ENCODE measurements at regions not wholly inside any gene's neighbourhood (a gene's known extent, or its start where the extent isn't known, plus 50 kb on each side); places are given as distances from the start of the nearest gene placed in this dataset.
"Not testable (repeated sequence)": the region's sequence is repeated elsewhere in the genome, so short reads cannot be mapped to it uniquely, and the experiment has no call there.

DNA sequence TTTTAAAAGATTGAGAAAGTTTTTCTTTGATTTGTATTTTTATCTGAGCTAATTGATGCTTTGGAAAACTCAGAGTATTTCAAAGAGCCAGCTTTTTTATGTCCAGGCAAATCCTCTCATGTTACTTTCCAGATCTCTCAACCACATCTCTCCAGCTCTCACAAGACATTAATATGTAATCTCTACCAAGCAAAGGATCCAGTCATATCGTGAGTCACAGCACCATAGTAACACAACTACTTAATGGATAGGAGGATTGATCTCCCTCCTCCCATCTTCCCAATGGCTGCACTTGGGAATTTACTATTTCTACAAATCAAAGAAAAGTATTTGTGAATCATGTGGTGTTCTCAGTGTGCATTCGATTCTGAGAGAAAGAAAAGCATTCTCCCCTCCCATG, 63.3 kb downstream of the POU4F1 start:
- intact Hi-C loops (cut with DNase I) = no loop called here
- DNase-seq (ENCODE audit: low spot score) (no peak), ATAC-seq (no peak)

DNA sequence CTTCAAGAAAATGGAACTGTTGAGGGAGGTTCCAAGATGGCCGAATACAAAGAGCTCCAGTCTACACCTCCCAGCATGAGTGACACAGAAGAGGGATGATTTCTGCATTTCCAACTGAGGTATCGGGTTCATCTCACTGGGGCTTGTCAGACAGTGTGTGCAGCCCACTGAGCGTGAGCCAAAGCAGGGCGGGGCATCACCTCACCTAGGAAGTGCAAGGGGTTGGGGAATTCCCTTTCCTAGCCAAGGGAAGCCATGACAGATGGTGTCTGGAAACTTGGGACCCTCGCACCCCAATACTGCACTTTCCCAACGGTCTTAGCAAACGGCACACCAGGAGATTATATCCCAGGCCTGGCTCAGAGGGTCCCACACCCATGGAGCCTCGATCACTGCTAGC, 77.3 kb downstream of the POU4F1 start:
- intact Hi-C loops (cut with DNase I); ATAC-seq; DNase-seq (ENCODE audit: low spot score): not testable (repeated sequence)

DNA sequence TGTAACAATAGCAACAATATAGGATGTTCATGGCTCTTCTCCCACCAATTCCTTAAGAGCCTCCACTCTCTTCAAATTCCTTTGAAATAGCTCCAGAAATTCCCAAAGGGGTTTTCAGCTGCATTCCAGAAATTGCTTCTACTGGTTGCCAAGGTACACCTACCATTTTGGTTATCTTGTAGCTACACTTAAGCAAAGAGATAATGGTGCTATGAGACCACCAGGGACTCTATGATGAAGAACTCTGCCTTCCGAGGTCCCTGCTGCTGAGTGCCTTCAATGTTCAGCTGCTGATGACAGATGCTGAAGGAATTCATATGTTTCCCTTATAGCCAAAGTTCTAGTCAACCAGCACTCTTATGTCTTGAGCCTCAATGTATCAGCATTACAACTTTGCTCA, 78.4 kb downstream of the POU4F1 start:
- DNase-seq (ENCODE audit: low spot score) = no peak
- intact Hi-C loops (cut with DNase I) = no loop called here
- ATAC-seq = no peak

DNA sequence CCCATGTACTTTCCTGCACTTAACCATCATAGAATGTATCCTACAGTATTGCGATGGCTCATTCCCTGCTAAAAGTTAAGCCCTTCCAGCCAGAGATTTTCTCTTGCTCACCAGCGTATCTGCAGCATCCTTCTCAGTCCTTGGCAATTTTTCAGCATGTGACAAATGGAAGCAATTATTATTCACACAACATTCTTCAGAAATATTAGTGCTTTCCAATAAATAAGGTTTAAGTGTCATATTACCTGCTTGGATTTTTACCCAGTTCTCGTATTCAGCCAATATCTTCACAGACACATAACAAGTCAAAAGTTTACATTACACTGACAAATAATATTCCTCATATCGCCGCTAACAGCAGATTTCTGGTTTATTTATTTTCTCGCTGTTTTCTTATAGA, 82.3 kb downstream of the POU4F1 start:
- DNase-seq (ENCODE audit: low spot score) (no peak), ATAC-seq (no peak)
- intact Hi-C loops (cut with DNase I) = no loop called here

DNA sequence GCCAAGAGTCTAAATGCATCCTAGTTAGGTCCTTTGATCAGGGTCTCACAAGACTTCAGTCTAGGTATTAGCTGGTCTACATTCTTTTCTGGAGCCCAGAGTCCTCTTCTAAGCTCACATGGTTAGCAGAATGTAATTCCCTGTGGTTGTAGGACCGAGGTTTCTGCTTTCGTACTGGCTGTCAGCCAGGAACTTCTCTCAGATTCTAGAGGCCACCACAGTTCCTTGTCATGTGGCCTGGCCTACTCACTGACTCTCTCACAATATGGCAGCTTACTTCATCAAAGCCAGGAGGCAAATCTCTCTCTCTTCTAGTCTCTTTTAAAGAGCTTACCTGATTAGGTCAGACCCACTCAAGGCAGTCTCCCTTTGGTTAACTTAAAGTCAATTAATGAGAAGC, 82.9 kb downstream of the POU4F1 start:
- intact Hi-C loops (cut with DNase I) = no loop called here
- no peak for DNase-seq (ENCODE audit: low spot score)
- no peak for ATAC-seq

DNA sequence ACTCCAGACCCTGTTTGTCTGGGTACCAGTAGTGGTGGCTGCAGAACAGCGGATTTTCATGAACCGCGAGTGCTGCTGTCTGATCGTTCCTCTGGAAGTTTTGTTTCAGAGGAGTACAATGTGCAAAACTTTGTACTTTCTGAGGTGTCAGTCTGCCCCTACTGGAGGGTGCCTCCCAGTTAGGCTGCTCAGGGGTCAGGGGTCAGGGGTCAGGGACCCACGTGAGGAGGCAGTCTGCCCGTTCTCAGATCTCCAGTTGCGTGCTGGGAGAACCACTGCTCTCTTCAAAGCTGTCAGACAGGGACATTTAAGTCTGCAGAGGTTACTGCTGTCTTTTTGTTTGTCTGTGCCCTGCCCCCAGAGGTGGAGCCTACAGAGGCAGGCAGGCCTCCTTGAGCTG, 84.9 kb downstream of the POU4F1 start:
- intact Hi-C loops (cut with DNase I); DNase-seq (ENCODE audit: low spot score); ATAC-seq: not testable (repeated sequence)

DNA sequence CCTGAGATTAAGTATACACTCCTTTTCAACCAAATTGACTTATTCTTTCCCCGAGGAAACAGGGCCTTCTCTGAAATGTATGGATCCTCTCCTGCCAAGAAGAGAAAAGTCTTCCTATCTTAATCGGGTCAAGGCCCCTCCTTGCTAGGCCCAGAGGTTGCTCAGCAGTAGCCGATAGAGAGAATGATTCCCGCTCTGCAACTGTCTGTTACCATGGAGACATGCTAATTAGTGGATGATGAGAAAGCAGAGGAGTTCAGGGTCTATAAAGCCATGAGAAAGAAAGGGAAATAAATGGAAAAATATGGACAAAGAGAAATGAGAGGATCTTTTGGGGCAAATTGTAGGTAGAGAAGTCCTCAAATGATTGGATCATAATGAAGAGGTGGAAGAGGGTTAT, 103.5 kb downstream of the POU4F1 start:
- no peak for ATAC-seq
- intact Hi-C loops (cut with DNase I) = no loop called here
- DNase-seq (ENCODE audit: low spot score) = no peak

DNA sequence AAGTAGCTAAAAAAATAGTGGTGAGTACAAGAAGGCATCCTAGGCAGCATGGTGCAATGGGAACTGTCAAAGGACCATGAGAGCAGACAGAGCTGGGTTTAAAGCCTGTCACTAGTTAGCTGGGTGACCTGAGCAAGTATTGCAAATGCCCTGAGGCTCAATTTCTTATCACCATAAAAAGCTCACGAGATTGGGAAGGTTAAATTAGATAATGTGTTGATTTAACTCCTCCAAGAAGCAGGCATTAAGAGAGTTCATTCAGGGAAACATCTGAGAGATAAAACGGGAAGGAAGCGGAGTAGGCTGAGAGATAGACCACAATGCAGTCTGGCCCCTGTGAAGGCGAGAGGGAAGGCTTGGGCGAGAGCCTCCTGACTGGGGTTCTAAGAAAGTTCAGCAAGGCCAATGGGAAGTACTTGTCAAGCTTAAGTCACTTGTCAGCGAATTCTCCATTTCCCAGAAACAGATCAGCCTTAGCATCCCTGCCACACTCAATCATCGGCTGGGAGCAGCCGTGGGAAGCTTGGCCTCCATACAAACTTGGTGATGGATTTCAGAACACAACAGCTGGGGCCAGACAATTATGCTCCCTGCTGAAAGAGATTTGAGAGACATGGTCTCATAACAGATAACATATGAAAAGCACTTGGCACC, 105.5 kb downstream of the POU4F1 start:
- DNase-seq (ENCODE audit: low spot score) = no peak
- no peak for ATAC-seq
- intact Hi-C loops (cut with DNase I) = no loop called here

DNA sequence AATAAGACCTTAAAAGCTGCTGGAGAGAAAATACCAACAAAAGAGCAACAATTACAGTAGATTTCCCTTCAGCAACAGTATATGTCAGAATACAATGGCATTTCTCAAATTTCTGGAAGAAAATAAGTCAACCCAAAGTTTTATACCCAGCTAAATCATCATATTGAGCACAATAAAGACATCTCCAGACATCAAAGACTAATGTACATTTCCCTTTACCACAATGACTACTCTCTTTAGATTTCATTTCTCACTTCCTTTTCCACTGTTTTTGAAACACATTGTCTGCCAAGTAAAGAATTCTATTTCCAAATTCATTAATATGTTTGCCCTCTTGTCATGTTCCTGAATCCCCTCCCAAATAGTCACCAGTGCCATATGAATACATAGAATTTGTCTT, 111.4 kb downstream of the POU4F1 start:
- DNase-seq (ENCODE audit: low spot score) = no peak
- intact Hi-C loops (cut with DNase I) = no loop called here
- ATAC-seq = no peak

DNA sequence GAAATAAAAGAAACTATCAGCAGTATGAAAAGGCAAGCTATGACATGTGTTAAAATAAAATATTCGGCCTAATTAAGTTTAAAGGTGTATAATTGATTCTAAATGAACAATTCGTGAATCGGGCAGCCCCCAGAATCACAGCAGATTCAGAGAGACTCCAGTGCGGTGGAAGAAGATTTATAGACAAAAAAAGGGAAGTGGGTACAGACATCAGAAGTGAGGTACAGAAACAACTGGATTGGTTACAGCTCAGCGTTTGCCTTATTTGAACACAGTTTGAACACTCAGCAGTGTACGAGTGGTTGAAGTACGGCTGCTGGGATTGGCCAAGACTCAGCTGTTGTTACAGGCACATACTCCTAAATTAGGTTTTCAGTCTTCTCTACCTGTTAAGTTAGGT, 113.1 kb downstream of the POU4F1 start:
- ATAC-seq; intact Hi-C loops (cut with DNase I); DNase-seq (ENCODE audit: low spot score): not testable (repeated sequence)

DNA sequence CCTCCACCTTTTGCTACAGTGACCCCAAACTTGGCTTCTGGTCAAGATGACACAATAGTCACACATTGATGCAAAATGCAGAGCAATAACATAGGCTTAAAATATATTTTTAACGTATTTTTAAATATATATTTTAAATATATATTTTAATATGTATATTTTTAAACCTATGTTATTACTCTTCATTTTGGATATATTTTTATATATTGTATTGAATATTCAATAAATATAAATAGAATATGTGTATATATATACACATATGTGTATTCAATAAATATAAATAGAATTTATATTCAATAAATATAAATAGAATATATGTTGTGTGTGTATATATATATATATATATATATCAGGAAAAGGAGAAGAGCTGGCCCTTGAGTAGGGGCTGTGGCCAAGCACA, 115.6 kb downstream of the POU4F1 start:
- intact Hi-C loops (cut with DNase I) = no loop called here
- DNase-seq (ENCODE audit: low spot score) (no peak), ATAC-seq (no peak)

DNA sequence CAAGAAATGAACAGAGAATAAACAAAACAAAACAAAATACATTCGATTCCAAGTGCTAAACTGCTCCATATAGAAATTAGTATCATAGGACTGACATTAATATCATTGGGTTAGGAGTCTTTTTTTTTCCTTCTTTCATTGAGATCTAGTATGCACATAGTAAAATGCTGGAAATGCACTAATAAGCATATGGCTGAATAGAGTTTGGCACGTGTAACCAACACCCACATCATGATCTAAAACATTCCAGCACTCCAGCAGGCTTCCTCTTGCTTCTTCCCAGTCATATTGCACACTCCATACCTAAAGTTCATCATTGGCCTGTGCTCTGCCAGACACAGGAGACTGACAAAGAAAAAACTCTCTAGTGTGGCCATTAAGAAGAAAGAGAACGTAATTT, 117.5 kb downstream of the POU4F1 start:
- intact Hi-C loops (cut with DNase I) = no loop called here
- ATAC-seq (no peak), DNase-seq (ENCODE audit: low spot score) (no peak)

DNA sequence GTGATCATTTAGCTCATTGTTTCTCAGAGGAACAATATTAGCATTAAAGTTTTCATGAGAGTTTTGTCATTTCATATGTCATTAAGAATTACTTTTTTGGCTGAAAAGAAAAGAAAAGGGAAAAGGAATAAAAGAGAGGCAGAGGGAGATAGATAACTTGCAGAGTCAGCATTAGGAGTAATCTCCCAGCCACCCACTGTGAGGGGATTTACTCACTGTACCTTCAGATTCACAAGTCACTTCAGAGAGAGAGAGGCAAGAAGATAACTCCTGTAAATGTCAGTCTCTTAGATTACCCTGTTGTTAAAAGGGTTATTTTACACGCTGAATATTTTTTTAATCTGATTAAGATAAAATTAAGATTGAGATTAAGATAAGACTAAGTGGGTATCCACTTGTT, 125.2 kb downstream of the POU4F1 start:
- DNase-seq (ENCODE audit: low spot score) (no peak), ATAC-seq (no peak)
- intact Hi-C loops (cut with DNase I) = no loop called here

DNA sequence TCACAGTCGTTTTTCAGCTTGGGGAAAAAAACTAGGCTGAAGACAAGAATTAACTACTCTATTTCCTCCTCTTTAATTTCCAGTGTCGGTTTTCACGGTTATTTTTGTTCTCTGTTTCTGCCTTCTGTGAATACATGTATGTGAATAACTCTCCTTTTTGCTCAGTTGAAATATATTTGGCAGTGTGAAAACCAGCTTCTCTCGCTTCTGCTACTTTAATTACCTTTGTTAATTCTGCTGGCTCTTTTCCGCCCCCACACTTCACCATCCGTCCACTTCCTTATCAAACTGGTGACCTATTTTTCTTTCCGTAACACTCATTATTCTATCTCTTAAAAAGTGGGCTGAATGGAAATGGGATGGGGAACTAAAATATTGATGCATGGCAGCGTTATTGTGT, 126.4 kb downstream of the POU4F1 start:
- DNase-seq (ENCODE audit: low spot score) (no peak), ATAC-seq (no peak)
- intact Hi-C loops (cut with DNase I) = no loop called here

DNA sequence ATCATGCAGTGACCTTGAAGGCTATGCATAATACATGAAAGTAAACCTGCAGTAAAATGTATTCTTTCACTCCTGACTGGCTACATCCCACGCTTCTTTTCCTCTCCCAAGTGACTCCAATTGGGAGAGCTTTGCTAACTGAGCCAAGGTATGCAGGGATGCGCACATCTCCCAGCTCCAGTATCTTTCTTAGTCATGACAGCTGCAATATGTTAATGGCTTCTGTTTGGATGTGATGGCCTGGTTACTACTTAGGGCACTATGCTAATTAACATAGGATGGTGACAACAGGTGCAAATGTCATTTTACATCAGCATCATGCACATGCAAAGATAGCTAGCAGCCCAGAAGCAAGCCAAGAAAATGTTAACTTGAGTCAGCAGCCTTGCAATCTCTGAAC, 134.7 kb downstream of the POU4F1 start:
- intact Hi-C loops (cut with DNase I) = no loop called here
- ATAC-seq (no peak), DNase-seq (ENCODE audit: low spot score) (no peak)

DNA sequence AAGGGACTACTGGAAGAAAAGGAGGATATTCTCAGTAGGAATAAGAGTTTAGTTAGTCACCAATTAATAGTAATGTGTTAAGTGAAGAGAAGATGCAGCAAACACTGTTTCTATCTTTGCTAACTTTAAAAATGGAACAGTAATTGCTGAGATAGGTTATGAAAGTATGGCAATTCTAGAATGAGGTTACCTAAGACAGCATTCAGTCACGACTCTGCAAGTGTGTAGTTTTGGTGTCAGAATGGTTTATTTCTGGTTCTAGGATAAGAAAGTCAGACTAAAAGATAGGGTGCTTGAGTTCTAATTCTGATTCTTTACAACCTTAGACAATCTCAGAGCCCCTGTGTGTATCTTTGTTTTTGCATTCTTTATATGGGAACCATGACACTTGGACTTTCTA, 138.1 kb downstream of the POU4F1 start:
- intact Hi-C loops (cut with DNase I) = no loop called here
- DNase-seq (ENCODE audit: low spot score) = no peak
- ATAC-seq = no peak

DNA sequence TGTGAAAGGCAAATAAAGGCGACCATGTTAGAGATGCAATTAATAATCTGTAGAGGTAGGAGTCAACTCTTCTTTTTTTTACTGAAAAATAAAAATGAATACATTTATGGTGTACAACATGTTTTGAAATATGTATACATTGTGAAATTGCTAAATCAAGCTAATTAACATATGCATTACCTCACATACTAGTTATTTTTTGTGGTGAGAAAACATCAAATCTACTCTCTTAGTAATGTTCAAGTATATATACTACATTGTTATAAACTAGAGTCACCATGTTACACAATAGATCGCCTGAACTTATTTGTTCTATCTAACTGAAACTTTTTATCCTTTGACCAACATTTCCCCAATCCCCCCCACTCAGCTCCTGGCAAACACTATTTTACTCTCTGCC, 143.2 kb downstream of the POU4F1 start:
- DNase-seq (ENCODE audit: low spot score) = no peak
- ATAC-seq = no peak
- intact Hi-C loops (cut with DNase I) = no loop called here

DNA sequence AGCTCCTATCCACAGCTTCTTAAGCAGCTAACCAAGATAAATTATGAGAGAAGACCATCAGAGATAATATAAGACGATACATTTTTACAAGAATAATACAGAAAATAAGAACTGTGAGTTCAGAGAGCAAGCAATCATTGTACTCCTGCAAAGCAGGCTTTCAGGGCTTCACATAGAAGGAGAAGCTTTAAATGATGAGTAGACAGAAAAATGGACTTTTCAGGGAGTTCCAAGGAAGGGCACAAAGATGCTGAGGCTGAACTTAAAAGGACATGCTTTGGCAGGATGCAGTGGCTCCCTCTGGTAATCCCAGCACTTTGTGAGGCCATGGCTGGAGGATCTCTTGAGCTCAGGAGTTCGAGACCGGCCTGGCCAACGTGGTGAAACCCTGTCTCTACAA, 159.5 kb downstream of the POU4F1 start:
- ATAC-seq (no peak), DNase-seq (ENCODE audit: low spot score) (no peak)
- intact Hi-C loops (cut with DNase I) = no loop called here

DNA sequence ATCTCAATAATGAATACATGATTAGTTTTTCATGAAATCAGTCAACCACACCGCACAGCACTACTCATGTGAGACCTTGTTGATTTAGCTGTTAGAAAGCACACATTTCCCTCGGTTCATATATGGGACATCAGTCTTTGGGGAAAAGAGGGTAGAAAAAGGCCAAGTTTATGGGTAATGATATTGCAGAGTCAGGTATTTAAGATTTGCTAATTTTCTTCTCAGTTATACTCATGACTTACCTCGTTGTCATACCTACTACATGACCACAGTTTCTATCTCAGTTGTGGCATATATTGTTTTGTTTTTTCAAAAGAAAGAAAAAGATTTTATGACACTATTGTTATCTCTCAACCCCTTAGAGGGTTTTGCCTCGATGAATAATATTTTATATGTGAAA, 165.6 kb downstream of the POU4F1 start:
- ATAC-seq (no peak), DNase-seq (ENCODE audit: low spot score) (no peak)
- intact Hi-C loops (cut with DNase I) = no loop called here

DNA sequence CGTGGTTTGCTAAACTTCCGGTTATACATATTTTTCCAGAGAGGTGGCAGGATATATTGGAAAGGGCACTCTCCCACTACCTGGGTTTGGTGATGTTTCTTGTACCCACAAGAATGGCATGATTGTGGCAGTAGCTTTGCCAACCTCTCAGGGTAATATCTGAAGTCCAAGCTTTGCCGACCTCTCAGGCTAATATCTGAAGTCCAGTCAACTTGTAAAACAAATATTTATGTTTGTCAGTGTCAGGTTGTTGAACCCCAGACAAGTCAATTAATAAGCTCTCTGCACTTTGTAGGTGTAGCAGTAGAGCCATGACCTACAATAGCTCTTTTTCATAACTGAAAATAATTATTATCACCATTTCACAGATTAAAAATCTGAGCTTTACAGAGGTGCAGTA, 167.0 kb downstream of the POU4F1 start:
- no peak for ATAC-seq
- DNase-seq (ENCODE audit: low spot score) = no peak
- intact Hi-C loops (cut with DNase I) = no loop called here

DNA sequence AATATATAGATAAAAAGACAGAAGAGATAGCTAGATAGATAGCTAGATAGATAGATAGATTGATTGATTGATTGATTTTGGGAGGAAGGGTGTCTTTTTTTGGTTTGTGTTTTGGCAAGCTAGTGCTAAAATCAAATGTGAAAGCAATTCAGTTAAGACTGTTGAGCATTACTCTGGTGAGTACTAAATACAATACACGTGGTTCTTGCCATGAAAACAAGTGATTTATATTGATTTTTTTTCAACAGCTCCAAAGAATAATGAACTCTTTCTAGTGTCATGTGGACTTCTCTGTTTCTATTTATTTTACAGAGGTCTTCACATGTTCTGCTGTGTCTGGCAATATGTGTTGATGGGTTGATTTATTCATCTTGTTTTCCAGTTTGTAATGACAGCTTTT, 172.0 kb downstream of the POU4F1 start:
- DNase-seq (ENCODE audit: low spot score) (no peak), ATAC-seq (no peak)
- intact Hi-C loops (cut with DNase I) = no loop called here

DNA sequence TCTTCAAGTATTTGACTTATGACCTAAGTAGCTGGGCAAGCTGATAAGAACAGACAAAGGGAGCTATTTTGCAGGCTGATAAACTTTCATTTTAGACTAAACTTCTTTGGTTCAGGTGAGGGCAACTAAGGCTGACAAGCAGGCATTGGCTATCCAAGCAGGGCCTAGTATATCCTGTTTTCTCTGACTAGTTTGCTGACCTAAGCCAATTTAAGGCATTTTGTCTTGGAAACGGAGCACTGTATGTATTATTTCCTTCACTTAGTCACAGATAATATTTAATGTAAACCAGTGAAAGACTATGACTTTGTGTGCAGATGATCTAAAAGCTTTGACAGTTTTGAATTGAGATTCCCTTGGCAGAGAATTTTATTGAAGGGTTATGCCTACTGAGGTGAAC, 172.5 kb downstream of the POU4F1 start:
- ATAC-seq = no peak
- intact Hi-C loops (cut with DNase I) = no loop called here
- DNase-seq (ENCODE audit: low spot score) = no peak
